Adrenal gland (tissue), 5 donors: ENCODE measurements at regions not wholly inside any gene's neighbourhood (a gene's known extent, or its start where the extent isn't known, plus 50 kb on each side); places are given as distances from the start of the nearest gene placed in this dataset.

ENCODE experiments used
- CTCF ChIP-seq, 6 experiments: fragments of 450-650 bp in 4 of 6; fragments of 200-600 bp in 2 of 6; sonication (generic) in 1 of 6; IDR thresholded peaks; 1 replicate in 5 of 6; 2 replicates in 1 of 6; pipeline versions ENCODE4 v1.5.1 to v1.8.0; 2016 to 2021; ENCODE audit warnings: antibody characterized with exemption in 6 of 6, mild to moderate bottlenecking in 2 of 6, moderate library complexity in 1 of 6
- POLR2A ChIP-seq, 2 donors: fragments of 450-650 bp; IDR thresholded peaks; one replicate each; pipeline ENCODE4 v1.6.1; 2017; ENCODE audit warnings: antibody characterized with exemption in 2 of 2, mild to moderate bottlenecking in 2 of 2, moderate library complexity in 1 of 2
- donor health status: DM: no; HTN: no; CAD: no.

GRCh38 chr17:73936908-73937627 lies 266.4 kb upstream of the RPL38 start:
- TF ChIP-seq CTCF (IDR thresholded peaks at IDR 0.05) (no peak), POLR2A (IDR thresholded peaks at IDR 0.05) (no peak)
